RPMI7951 (cell line): ENCODE measurements at regions not wholly inside any gene's neighbourhood (a gene's known extent, or its start where the extent isn't known, plus 50 kb on each side); places are given as distances from the start of the nearest gene placed in this dataset.
"Not testable (repeated sequence)": the region's sequence is repeated elsewhere in the genome, so short reads cannot be mapped to it uniquely, and the experiment has no call there.

Experiments
- DNase-seq: peaks from one replicate; pipeline ENCODE4 v3.0.0-alpha.2; 2012; ENCODE audit warnings: low read depth

DNA sequence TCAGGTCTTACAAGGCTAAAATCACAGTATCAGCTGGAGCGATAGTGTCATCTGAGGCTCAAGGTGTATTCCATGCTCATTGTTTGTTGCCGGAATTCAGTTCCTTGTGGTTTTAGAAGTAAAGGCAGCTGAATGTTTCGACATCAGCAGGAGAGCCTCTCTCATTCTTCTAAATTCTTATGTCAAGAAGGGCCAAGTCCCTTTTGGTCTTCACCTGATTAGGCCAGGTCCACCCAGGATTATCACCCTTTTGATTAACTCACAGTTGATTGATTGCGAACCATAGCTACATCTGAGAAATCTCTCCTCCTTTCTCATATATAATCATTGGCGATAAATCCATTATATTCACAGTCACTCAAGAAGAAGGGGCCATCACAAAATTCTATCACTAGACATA is 806.7 kb upstream of the PRMT6 start:
- DNase-seq: no peak

DNA sequence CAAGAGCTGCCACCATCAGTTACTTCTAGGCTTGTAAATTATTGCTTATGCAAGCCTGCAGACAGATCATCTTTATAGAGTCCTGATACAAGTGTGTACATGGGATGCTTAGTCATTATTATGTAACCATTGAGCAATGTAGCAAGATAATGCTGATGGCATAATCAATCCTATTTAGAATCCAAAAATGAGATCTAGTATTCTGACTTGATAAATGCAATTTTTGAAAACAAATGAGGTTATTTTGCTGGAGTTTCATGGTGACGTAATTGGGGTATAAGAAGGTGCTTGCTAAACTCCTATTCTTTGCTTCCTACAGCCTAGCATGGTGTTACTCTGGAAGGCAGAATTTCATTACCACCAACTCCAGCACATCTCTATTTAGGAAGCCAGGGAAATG is 801.7 kb upstream of the PRMT6 start:
- DNase-seq: no peak

GRCh38 chr1:106266786-106267185 is 789.7 kb upstream of the PRMT6 start:
- DNase-seq: no peak

GRCh38 chr1:106268070-106268469 is 788.4 kb upstream of the PRMT6 start:
- DNase-seq: no peak

DNA sequence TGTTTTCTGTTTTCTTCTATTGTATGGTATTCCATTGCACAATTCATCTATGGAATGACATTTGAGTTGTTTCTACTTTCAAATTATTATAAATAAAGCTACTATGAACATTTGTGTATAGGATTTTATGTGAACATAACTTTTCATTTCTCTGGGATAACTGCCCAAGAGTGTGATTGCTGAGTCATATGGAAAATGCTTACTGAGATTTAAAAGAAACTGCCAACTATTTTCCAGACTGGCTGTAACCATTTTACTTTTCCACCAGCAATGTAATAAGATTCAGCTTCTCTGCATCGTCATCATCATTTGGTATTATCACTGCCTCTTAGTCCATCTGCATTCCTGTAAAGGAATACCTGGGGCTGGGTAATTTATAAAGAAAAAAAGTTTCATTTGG is 779.6 kb upstream of the PRMT6 start:
- no peak for DNase-seq

GRCh38 chr1:106277786-106278185 is 778.7 kb upstream of the PRMT6 start:
- no peak for DNase-seq

DNA sequence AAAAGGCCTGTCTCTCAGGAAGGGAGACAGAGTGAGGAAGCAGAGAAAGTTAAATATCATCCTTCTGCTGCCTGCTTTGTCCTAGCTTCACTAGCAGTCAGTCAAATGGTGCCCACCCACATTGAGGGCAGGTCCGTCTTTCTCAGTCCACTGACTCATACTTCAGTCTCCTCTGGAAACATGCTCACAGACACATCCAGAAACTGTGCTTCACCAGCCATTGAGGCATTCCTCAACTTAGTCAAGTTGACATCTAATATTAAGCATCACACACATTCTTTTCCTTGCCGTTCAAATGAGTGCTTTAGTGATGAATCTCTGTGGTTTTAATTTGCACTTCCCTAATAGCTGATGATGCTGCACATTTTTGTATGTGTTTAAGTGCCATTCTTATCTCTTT is 777.8 kb upstream of the PRMT6 start:
- DNase-seq: no peak

- no peak for DNase-seq
Observed at GRCh38 chr1:106289265-106289928, 767.1 kb upstream of the PRMT6 start.

GRCh38 chr1:106290805-106291501 is 765.5 kb upstream of the PRMT6 start:
- no peak for DNase-seq

GRCh38 chr1:106292130-106292529 is 764.3 kb upstream of the PRMT6 start:
- DNase-seq: no peak

GRCh38 chr1:106296431-106296830 is 760.0 kb upstream of the PRMT6 start:
- DNase-seq: no peak

GRCh38 chr1:106304106-106304505 is 752.4 kb upstream of the PRMT6 start:
- no peak for DNase-seq

DNA sequence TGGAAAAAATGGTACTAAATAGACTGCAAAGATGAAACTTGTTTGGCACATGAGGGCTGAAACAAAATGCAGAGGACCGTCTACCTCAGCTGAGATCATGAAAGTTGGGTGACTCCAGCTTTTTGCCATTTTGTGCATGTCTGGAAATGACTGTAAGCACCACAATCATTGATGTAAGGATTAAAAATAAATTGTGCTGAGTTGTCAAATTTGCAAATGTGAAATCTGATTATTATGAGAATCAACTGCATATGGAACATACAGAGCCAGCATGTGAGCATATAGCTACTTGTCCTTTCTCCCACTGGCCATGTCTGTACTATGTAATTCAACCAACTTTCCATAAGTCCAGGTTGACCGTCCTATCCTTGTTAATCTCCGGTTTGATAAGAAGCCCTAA is 736.9 kb upstream of the PRMT6 start:
- no peak for DNase-seq

- DNase-seq: no peak
Observed at GRCh38 chr1:106325600-106325999, 730.9 kb upstream of the PRMT6 start.

- no peak for DNase-seq
Observed at GRCh38 chr1:106344494-106344893, 712.0 kb upstream of the PRMT6 start.

DNA sequence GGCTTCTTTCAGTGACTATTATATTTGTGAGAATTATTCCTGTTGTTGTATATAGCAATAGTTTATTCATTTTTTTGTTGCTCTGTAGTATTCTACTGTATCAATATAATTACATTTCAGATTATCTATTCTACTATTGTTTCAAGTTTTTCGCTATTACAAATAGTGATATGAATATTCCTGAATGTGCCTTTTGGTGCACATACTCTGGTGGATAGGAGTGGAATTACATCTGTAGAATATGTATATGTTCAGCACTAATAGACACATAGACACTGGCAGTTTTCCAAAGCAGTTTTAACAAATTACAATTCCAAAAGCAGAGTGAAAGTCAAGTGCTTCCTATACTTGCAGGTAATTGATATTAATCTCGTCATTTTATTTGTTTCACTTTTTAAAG is 696.2 kb upstream of the PRMT6 start:
- DNase-seq: no peak

DNA sequence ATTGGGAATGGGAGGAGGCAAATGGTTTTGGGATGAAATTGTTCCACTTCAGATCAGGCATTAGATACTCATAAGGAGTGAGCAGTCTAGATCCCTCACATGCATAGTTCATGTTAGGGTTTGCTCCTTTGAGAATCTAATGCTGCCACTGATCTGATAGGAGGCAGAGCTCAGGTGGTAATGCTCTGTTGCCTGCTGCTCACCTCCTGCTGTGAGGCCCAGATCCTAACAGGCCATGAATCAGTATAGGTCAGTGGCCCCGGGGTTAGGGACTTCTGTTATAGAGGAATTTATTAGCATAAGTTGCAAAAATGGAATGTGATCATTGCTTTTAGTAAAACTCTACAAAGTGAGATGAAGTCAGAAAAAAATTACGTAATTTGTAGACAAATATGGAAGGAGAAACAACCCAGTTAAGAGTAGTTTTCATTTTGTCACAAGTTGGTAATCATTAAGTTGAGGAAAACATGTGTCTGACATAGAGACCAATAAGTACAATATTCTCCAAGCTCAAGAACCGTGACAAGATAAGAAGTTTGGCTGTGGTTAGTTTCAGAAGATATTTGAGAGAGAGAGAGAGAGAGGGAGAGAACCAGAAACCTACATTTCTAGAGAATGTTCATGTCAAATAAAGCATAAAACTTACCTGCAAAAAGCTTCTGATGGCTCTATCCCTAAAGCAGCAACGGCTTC is 689.7 kb upstream of the PRMT6 start:
- no peak for DNase-seq

- DNase-seq: no peak
Observed at GRCh38 chr1:106378261-106378660, 678.2 kb upstream of the PRMT6 start.

GRCh38 chr1:106380772-106381171 is 675.7 kb upstream of the PRMT6 start:
- DNase-seq: no peak

DNA sequence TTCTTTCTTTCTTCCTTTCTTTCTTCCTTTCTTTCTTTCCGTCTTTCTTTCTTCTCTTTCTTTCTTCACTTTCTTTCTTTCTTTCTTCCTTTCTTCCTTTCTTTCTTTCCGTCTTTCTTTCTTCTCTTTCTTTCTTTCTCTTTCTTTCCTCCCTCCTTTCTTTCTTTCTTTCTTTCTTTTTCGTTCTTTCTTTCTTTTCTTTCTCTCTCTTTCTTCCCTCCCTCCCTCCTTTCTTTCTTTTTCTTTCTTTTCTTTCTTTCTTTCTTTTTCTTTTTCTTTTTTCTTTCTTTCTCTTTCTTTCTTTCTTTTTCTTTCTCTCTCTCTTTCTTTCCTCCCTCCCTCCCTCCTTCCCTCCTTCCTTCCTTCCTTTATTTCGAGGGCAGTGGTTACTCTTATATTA is 667.3 kb upstream of the PRMT6 start:
- not testable (repeated sequence) for DNase-seq

GRCh38 chr1:106393046-106393445 is 663.4 kb upstream of the PRMT6 start:
- no peak for DNase-seq

DNA sequence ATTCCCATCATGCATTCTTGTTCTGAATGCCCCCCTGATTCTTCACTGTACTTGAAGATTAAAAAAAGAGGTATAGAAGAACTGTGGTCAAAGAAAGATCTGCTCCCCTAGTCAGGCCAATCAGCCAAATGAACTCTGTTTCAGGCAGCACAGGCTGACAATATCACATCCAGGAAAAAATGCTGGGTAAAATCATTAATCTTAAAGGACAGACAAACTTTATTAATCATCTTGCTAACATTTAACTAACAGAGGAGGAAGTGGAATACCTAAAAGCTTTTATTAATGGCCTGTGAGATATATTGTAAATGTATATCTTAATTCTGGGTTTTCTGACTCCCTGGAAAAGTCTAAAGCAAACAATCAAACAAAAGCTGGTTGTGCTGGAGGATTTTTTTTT is 660.5 kb upstream of the PRMT6 start:
- DNase-seq: no peak

- no peak for DNase-seq
Observed at GRCh38 chr1:106398391-106398790, 658.1 kb upstream of the PRMT6 start.
